SIG-M5 treated with dmso at 0.1 percent for 504 hours (cell line): ENCODE measurements at regions not wholly inside any gene's neighbourhood (a gene's known extent, or its start where the extent isn't known, plus 50 kb on each side); places are given as distances from the start of the nearest gene placed in this dataset.

Source experiments
- DNase-seq: peaks from one replicate; lab custom pipeline; 2025; ENCODE audit not compliant: unreplicated experiment; lab: John Stamatoyannopoulos, UW

DNA sequence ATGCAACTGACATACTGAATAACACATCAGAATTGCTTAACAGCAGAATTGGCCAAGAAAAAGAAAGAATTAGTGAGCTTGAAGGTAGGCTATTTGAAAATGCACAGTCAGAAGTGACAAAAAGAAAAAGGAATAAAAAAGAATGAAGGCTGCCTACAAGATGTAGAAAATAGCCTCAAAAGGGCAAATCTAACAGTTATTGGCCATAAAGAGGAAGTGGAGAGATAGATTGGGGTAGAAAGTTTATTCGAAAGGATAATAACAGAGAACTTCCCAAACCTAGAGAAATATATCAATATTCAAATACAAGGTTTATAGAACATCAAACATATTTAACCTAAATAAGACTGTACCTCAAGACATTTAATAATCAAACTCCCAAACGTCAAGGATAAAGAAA is 67.5 kb downstream of the ATP6V1G3 start:
- DNase-seq: no peak

DNA sequence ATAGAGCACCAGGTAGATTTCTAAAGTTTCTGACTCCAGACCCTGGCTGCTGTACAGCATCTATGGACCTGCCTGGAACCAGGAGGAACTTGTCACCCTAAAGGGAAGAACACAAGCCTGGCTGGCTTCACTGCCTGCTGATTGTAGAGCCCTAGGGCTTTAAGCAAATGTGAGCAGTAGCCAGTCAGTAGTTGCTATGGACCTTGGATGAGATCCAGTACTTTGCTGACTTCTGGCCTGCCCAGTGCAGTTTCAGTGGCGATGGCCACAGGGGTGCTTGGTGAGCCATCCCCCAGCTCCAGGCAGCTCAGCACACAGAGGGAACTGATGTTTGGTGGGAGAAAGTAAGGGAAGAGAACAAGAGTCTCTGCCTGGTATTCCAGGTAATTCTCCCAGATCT is 68.4 kb downstream of the ATP6V1G3 start:
- DNase-seq: no peak

DNA sequence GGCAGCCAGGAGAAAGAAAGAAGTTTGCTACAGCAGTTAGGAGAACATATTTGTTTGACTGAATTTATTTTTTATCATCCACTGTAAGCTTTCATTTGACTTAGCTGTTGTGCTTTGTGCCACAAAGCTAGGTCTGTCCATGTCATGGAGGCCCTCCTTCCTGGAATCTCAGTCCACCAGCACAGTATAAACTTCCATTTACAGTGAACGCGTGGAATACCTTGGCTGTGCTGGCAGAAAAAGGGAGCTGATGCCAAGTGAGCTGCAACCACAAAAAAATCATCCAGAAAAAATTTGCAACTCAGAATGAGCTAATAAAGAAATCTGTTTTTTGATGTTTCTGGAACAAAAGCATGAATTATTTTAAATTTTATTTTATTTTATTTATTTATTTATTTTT is 72.6 kb downstream of the ATP6V1G3 start:
- DNase-seq: no peak

DNA sequence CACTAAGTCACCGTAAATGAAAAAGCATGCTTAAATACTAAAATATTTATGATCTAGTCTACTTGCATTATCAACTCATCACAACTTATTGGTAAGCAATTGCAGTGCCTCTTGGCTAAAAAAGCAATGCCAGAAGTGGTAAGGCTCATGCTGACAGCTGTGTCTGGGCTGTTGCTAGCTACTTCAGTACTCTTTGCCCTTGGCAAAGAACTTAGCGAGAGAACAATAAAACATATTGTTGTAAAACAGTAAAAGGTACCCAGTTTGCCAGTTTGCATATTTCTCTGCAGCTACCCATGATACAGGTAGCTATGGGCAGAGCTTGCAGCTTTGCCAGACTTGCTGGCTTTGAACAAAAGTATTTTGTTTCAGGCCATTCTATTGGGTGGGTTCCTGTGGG is 73.1 kb downstream of the ATP6V1G3 start:
- no peak for DNase-seq

DNA sequence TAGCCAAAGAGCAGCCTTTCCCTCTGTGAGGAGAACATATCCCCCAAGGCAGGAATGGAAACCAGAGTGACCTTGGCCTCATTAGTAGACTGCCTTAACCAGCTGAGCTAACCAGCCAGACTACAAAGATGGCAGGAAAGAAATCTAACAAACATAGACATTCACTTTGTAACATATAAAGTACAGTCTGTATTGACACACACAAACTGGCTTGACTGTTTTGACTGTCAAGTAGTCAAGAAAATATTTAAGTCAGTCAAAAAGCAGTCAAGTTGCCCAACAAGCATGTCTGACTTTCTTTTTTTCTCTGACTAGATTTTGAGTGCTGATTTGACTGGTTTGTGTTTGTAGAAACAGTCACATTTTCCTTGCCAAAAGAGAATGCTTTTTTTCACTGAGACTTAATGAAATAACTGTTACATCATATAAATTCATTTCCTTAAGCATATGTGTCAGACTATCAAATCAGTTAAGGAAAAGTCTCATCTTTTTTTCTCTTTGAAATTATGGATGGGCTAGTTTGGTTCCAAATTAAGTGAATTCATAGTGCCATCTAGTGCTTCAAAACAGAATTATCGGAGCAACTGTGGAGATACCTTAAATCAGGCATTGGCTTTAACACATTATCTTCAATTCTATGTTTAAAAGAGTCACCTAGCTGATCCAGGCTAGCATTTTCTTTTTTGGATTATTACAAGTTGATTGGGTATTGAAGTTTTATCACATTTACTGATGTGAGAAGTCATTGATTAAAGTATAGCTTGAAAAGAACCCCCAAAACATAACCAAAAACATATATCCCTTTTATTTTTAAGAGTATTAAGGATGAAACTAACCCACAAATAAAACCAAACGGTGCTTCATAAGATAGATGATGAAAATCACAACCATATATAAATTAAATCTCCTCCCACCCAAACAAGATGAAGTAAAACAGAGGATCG is 75.0 kb downstream of the ATP6V1G3 start:
- peak; percentile 72 for DNase-seq

DNA sequence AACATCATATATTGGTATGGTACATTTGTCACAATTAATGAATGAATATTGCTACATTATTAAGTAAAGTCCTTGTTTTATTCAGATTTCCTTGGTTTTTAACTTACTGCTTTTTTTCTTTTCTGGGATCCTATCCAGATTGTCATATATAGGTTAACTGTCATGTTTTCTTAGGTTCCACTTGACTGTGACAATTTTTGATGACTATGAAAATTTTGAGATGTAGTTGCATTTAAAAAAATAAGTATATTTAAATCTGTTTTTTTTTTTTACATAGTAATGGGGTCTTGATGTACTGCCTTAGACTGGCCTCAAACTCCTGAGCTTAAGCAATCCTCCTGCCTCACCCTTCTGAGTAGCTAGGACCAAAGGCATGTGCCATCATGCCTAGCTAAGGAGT is 76.8 kb downstream of the ATP6V1G3 start:
- no peak for DNase-seq

DNA sequence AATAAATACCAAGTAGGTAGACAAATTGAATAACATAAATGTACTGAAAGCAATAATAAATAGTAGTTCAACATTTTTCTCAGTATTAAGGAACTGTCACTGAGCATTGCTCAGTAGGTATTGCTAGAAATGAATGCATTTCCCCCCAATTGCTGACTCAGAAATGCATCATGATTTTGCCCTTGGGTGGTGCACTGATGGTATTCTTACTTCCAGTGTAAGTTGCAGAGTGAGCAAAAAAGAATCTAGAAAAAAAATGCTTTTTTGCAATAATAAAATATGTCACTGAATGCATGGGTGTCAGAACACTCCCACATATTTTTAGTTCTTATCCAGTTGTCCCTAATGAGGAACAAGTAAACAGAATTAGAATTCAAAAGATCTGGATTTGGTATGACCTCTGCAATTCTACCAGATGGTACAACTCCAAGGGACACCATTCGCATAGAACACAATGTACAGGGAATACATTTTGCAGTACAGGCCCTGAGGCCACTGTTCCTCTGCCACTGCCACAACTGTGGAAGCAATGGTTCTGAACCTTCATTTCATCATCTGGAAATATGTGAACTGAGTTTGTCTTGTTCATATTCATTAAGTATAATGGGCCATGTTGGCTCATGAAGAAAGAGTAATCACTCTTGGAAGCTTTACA is 78.0 kb downstream of the ATP6V1G3 start:
- no peak for DNase-seq

DNA sequence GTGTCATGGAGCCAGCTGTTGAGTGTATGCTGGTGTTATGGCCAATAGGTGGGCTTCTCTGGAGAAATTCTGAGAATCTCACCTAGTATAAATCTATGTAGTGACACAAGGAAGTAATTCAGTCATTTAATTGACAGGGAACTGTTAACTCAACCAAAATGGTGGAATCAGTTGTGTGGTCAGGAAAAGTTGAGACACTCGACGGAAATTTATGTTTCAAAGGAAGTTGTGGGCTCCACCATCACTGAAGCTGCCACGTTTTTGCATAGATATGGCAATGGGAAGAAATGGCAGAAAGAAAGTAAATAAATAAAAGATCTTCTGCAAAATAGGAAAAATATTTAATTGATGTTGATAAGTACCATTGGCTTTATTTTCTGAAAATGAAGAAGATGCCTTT is 84.5 kb downstream of the ATP6V1G3 start:
- DNase-seq: no peak

DNA sequence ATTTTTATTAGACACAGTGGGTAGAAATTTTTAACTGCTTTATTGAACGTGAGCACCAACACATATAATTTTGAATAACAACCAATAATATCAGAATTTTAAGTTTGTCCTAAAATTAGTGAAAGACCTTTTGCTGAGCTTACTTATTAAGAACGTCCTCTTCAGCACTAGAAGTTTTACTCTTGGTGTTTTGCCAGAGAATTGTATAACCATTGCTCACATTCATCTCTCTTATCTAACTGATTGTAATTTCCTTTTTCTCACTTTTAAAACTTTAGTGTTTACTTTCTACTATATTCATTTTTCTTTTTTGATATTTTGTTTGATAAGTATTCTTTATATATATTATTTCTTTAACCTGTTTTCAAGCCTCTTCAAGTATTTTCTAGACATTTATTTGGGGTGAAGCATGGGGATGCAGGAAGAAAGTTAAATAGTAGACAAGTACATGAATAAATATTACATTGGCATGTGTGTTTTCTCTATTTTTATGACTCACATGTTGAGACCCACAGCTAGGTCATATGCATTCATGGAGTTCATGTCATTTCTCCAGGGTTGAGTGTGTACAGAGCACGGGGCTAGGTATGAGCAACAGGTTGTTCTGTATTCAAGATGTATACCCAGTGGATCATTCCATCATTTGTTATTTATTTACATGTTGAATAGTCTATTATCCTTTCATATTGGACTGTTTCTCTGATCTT is 90.6 kb downstream of the ATP6V1G3 start:
- DNase-seq: no peak

DNA sequence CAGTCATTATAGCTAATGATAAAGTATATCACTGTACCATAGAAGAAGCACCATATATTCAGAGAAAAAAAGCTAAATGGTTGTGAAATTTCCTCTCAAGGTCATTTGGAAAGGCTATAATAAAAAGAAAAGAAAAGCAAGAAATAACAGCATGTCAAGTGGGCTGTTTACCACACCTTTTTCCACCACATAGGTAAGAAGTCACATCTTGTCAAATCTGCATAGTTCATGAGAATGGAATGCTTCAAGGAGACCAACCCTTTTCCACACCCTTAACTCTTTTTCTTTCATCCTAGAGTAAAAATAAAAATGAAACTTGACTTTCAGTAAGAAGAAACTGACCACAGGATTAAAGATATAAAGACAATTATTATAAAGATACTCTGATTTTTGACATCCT is 91.2 kb downstream of the ATP6V1G3 start:
- DNase-seq: no peak

DNA sequence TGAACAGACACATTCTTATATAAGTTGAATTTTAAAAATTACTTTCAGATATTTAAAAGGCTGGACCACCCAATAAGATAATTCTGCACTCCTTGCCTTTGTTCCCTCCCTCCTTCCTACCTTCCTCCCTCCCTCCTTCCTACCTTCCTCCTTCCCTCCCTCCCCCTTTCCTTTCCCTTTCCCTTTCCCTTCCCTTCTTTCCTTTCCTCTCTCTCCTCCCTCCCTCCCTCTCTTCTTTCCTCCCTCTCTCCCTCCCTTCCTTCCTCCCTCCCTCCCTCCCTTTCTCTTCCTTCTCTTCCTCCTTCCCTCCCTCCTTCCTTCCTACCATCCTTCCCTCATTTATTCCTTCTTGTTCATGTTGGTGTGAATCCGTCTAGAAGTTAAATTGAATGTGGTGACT is 93.0 kb downstream of the ATP6V1G3 start:
- DNase-seq: no peak

DNA sequence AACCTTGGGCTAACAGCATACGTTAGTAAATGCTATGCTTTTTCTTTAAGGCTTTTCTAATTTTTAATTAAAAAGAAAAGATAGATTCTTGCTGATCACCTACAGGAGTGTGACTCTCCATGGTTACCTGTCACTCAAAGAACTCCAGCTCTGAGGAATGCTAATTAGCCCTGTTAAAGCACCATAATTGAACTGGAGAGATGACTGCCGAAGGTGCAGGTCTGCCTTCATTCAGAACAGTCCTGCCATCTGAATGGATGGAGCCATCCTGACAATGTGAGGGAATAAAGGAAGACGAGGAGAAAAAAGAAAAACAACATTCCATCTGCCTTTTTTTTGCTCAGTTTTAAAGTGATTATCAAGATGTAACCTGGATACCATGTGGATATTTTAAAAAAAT is 94.6 kb downstream of the ATP6V1G3 start:
- no peak for DNase-seq

DNA sequence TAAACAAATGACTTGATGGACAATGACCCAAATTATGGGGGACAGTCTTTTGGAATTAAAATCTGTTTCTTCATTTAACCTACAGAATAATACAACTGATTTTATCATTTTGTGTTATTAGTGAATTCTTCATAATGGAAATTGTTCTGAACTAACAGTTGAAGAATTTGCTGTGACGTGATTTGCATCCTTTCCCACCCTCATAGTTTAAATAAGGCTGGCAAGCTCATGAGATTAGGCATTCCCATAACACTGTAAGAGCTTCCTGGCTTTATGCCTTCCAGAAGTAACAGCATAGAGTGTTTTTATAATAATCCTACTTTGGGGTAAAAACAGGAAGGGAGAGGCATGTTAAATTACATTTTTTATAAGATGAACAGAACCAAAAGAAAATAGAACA is 95.7 kb downstream of the ATP6V1G3 start:
- no peak for DNase-seq

DNA sequence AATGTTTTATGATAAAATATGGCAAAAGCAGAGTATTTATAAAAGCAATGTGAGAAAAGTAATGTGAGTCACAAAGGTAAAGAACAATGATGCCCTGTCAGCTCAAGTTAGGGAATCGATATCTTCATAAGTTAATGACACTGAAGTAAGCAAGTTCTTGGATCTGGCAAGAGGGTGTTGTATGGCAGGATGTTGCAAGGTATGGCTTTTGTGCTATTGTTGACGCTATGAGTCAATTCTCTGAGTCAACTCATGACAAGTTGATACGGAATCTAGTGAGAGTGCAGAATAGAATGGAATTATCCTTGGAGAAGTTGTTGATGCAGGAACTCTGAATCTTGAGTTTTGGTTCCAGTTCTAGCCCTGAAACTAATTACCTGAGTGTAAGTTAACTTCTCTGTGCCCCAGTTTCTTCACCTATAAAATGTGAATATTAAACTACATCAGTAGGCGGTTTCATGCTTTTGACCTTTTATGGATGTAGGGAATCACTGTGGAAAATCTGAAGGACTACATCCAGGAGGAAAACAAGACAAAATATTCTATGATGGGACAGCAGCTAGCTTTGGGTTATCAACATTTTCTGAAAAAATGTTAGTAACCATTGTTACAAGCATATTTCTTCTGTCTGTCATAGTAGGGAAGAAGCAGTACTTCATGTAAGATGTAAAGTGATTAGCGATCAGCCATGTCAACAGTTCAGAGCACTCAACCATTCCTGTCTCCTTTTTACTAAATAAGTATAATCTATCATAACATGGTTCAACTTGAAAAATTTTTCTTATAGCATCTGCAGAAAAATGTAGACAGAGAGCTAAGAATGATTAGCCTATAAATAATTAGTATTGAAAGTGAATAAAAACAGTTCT is 96.9 kb downstream of the ATP6V1G3 start:
- peak; percentile 46 for DNase-seq

DNA sequence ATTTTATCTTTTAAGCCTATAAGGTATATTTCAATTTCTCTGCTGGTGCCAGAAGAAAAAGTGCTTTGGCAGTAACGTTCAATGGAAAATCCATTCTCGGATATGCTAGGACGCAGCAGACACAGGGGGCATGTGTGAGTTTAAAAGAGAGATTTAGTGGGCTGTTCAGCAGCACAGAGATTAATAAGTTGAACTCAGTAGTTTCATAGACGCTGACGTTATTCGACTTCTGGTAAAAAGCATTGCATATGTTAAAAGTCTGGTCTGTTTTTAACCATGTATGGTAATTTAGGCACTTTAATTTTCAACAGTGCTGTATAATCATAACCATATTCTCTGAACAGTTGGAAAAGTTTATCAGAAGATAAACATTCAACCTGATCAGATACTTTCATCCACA is 99.6 kb downstream of the ATP6V1G3 start:
- DNase-seq: no peak

DNA sequence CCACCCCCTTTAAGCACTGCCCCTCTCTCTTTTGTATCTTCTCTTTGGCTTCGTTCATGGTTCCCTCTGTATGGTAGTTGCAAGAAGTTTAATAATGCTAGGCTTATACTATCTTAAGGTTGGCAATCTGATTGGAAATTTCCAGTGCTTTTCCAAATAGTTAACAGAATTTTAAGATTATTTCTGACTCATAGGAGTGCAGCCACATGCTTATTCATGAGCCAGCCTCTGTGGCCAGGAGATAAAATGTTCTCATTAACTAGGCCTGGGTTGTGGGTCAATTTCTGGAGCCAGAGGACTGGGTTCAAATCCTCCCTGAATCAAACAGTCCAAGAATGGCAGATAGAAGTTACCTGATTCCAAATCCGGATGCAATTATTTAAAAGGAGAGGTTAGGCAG is 103.1 kb downstream of the ATP6V1G3 start:
- no peak for DNase-seq

DNA sequence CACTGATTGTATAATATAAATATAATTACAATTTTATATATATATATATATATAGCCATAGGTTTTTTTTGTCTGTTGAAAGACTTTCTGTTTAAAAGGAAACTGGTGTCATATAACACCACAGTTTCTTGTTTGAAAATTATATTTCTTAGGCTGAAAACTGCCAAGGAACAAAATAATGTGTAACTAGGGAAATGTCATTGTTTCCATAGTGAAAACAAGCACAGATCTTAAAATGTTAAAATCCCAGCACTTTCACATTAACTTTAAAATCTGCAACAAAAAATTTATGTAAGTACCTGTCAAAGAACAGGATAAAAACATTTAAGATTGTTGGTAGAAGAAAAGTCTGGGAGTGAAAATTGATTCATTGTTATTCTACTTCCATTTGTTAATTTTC is 104.2 kb downstream of the ATP6V1G3 start:
- no peak for DNase-seq

DNA sequence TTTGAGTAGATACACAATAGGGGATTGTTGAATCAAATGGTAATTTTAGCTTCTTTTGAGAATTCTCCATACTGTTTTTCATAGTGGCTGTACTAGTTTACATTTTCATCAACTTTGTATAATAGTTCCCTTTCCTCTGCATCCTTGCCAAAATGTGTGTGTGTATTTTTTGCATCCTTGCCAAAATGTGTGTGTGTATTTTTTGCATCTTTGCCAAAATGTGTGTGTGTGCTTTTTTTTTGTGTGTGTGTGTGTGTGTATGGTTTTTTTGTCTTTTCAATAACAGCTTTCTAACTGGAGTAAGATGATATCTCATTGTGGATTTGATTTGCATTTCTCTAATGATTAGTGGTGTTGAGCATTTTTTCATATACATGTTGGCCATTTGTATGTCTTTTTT is 105.4 kb downstream of the ATP6V1G3 start:
- no peak for DNase-seq

DNA sequence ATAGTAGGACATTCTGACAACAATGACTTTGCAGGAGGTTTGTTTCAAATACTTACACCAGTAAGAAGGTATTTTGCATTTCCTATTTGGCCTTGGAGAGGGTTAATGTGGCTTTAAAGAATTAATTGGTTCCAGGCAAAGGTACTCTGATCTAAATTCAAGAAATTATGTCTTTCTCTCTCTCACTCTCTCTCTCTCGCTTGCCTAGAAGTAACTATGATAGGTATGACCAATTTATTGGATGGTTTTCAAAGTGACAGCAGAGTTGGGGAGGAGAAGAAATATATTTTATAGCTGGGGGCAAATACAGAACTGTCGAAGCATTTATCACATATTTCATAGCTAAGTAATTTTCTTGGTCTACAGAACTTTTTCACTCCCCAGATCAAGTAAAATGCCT is 116.0 kb downstream of the ATP6V1G3 start:
- DNase-seq: no peak

DNA sequence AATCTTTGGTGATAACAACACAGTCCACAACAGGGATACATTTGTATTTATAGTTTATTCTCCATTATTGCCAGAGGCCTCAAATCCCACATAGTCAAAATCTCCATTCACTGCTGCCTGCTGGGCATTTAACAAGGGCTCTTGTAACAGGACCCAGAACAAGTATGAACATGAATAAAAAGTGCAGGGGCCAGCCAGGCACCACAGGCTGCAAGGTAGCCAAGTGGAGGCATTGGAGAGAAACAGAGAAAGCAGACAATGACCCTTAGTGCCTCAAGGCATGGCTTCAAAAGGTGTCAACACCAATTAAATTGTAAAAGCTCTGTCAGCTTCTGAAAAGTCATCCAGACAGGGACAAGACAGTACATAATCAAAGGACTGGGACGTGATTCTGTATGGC is 116.8 kb downstream of the ATP6V1G3 start:
- no peak for DNase-seq

DNA sequence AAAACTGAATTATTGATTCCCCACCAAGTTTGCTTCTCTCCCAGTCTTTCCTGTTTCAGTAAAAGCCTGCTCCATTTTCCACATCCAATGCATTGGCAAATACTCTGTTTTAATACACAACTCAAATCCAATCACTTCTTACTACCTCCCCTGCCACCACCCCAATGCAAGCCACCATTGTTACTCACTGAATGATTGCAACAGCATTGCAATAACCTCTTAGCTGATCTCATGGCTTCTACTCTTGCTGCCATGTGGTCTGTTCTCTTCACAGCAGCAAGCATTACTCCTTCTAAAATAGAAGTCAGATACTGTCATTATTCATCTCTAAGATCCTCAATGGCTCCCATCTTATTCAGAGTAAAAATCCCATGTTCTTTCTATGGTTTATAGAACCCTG is 123.4 kb downstream of the ATP6V1G3 start:
- DNase-seq: no peak
